ENCODE measurements at regions not wholly inside any gene's neighbourhood (a gene's known extent, or its start where the extent isn't known, plus 50 kb on each side); places are given as distances from the start of the nearest gene placed in this dataset.
"Not testable (repeated sequence)": the region's sequence is repeated elsewhere in the genome, so short reads cannot be mapped to it uniquely, and the experiment has no call there.

- not testable (repeated sequence) for DNase-seq (ENCODE audit: low spot score)
Observed at GRCh38 chr6:86872810-86873209, 64.5 kb upstream of the HTR1E start.

DNA sequence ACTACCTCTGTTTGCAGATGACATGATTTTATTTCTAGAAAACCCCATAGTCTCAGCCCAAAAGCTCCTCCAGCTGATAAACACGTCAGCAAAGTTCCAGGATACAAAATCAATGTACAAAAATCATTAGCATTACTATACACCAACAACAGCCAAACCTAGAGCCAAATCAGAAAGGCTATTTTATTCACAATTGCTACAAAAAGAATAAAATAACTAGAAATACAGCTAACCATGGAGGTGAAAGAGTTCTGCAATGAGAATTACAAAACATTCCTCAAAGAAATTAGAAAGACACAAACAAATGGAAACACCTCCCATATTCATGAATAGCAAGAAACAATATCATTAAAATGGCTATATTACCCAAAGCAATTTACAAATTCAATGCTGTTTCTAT is 65.6 kb upstream of the HTR1E start:
- DNase-seq (ENCODE audit: low spot score), result no peak

DNA sequence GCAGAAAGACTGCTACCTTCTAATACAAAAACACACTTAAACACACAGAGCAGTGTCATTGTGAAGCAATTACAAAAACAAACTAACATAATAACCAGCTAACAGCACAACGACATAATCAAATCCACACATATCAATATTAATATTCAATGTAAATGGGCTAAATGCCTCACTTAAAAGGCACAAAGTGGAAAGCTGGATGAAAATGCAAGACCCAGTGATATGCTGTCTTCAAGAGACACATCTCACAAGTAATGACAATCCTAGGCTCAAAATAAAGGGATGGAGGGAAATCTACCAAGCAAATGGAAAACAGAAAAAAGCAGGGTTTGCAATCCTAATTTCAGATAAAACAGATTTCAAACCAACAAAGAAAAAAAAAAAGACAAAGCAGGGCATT is 67.8 kb upstream of the HTR1E start:
- no peak for DNase-seq (ENCODE audit: low spot score)

GRCh38 chr6:86859513-86859912 is 77.8 kb upstream of the HTR1E start:
- no peak for DNase-seq (ENCODE audit: low spot score)

- DNase-seq (ENCODE audit: low spot score), result no peak
Observed at GRCh38 chr6:86858970-86859369, 78.4 kb upstream of the HTR1E start.

- no peak for DNase-seq (ENCODE audit: low spot score)
Observed at GRCh38 chr6:86857783-86858182, 79.5 kb upstream of the HTR1E start.

DNA sequence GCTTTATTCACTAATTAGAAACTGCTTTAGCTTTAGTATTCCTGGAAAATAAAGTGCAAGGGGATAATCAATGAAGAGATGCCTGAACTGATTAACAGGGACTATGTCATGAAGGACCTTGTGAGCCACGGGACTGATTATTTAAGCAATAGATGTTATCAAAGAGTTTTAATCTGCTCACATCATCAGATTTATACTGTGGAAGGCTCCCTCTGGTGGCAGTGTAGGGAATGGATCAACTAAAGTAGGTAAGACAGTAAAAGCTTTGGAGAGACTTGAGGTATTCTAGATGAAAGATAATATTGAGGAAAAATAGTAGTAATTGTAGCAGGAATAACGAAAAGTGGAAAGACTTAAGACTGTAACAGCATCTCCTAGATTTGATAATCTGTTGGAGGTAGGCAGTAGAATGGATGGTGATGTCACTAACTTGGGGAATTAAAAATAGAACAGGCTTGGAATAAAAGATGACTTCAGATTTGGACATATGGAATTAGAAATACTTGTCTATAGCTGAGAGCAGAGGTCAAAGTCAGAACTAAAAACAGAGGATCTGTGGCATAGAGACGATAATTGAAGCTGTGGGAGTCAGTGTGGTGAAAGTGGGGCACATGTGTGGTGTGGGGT is 80.3 kb upstream of the HTR1E start:
- DNase-seq (ENCODE audit: low spot score), result peak; percentile 7

DNA sequence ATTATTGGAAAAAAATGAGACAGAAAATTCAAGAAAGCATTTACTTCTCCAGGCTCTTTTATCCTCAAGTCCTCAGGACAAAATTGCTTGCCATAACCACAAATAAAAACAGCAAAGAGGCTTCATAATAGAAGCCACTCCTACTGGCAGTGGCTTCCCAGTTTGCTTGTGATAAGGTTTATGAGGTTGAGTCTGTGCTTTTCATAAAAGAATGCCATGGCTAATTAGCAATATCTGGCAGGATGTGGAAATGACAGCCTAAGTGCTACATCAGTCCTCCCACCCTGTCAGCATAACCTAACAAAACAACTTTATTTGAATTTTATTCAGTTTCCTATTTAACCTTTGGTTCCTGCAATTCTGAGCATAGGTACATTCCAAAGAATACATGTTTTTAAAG is 80.9 kb upstream of the HTR1E start:
- DNase-seq (ENCODE audit: low spot score), result no peak

DNA sequence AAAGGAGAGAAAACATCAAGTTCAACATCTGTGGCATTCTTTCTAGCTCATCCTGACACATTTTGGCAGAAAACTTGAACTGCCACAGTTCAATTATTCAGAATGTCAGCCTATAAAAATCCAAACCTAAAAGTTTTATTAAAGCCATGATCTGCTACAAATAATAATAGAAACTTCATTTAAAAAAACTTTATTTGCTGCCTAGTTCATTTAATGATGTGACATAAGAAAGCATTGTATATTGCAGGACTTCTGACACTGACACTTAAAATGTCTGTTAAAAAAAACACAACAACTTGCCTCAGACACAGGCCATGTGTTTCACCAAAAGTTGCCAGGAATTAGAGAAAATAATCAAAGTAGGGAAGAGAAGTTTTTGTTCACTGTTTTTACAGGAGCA is 88.3 kb upstream of the HTR1E start:
- no peak for DNase-seq (ENCODE audit: low spot score)

GRCh38 chr6:86832686-86833085 is 104.6 kb upstream of the HTR1E start:
- no peak for DNase-seq (ENCODE audit: low spot score)

DNA sequence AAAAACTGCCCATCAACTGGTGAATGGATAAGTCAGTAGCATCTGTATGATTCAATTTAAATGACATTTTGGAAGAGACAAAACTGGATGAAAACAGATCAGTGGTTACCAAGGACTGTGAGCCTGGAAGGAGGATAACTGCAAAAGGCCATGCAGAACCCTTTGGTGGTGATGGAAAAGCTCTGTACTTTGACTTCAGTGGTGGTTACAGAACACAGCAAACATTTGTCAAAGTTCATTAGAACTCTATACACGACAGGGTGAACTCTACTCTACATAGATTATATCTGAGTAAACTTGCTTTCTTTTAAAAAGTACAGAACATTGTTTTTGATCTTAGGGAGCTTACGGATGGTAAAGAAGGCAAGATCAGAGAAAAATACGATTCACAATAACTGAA is 111.9 kb upstream of the HTR1E start:
- no peak for DNase-seq (ENCODE audit: low spot score)

- no peak for DNase-seq (ENCODE audit: low spot score)
Observed at GRCh38 chr6:86822747-86823146, 114.6 kb upstream of the HTR1E start.

DNA sequence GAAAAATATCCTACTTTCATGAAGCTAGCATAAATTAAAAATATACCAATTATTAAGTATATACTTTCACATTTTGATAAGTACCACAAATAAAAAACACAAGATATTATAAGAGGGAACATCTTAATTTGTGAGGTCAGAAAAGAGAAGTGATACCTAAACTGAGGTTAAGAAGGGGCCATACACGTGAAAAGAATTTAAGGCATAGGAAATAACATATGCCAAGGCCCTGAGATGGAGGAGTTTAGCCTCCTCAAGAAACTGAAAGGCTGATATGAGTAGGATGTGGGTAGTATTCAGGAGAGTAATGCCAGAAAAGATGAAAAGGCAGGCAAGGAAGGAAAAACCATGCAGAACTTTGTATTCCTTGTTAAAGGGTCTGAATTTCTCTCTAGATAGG is 116.6 kb upstream of the HTR1E start:
- no peak for DNase-seq (ENCODE audit: low spot score)

DNA sequence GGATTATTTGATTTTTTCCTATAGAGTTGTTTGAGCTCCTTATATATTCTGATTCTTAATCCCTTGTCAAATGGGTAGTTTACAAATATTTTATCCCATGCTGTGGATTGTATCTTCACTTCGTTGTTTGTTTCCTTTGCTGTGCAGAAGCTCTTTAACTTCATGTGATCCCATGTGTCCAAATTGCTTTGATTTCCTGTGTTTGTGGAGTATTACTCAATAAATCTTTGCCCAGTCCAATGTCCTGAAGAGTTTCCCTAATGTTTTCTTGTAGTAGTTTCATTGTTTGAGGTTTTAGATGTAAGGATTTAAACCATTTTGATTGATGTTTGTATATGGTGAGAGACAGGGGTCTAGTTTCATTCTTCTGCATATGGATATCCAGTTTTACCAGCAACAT is 143.7 kb upstream of the HTR1E start:
- no peak for DNase-seq (ENCODE audit: low spot score)

DNA sequence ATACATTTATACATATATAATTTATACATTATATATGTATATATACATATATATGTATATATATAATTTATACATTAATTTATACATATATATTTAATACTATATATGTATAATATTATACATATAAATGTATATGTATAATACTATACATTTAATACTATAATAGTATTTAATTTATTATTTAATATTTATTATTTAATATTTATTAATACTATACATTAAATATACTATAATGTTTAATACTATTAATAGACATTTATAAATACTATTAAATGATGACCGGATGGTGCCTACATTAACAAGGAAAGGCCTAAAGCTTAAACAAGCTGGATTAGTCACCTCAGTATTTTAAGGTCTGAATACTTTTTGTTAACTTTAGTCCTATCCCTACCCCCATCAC is 145.9 kb upstream of the HTR1E start:
- no peak for DNase-seq (ENCODE audit: low spot score)

DNA sequence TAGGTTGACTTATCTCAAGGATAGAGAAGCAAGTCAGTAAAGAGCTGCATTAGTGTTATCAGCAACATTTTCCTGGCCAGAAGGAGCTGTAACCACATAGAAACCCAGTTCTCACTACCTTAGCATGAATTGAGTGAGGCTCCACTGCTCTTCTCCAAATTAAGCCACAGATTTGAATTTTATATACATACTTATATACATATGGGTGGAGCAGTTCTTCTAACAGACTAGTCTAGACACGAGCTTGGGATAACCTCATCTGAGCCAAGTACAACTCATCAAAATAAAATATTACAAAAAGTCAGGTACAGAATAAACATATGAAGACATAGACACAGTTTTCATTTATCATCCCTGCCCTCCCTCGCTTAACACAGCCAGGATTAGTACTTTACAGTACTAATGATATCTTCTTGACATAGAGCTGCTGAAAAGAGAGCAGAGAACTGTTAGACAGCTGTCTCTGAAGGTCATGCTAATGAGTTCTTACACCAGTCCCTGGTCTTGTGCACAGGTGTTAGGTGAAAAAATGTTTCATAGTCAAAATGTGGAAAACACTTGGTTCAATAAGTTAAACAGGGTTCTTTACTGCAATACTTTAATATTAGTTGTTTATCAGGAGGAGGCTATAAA is 147.4 kb upstream of the HTR1E start:
- no peak for DNase-seq (ENCODE audit: low spot score)

DNA sequence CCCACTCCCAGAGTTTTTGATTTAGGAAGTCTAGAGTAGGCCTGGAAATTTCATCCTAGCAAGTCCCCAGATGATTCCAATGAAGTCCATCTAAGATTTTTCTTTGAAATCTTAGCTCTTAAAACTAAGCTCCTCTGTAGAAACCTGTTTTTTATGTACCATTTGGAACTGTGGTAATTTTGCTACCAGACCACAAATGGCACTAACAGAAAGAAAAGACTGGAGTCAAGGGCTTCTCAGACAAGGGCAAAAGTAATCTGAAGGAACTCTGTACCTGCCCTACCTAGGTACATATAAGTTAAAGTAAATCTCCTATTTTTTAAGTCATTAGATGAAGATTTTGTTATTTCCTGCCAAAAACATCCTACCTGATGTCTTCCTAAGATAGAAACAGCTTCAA is 155.0 kb upstream of the HTR1E start:
- no peak for DNase-seq (ENCODE audit: low spot score)

- no peak for DNase-seq (ENCODE audit: low spot score)
Observed at GRCh38 chr6:86780923-86781322, 156.4 kb upstream of the HTR1E start.

DNA sequence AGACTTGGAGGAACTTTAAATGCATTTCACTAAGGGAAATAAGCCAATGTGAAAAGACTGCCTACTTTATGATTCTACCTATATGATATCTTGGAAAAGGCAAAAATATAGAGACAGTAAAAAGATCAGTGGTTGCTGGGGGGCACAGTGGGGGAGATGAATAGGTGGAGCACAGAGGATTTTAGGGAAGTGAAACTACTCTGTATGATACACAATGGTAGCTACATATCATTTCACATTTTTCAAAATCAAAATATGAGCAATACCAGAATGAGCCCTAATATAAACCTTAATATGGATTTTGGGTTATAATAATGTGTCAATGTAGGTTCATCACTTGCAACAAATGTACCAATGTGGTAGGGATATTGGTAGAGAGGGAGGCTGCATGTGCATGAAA is 161.4 kb upstream of the HTR1E start:
- DNase-seq (ENCODE audit: low spot score), result no peak

GRCh38 chr6:86765211-86765610 is 172.1 kb upstream of the HTR1E start:
- DNase-seq (ENCODE audit: low spot score), result no peak

GRCh38 chr6:86759953-86760352 is 177.4 kb upstream of the HTR1E start:
- DNase-seq (ENCODE audit: low spot score), result not testable (repeated sequence)

DNA sequence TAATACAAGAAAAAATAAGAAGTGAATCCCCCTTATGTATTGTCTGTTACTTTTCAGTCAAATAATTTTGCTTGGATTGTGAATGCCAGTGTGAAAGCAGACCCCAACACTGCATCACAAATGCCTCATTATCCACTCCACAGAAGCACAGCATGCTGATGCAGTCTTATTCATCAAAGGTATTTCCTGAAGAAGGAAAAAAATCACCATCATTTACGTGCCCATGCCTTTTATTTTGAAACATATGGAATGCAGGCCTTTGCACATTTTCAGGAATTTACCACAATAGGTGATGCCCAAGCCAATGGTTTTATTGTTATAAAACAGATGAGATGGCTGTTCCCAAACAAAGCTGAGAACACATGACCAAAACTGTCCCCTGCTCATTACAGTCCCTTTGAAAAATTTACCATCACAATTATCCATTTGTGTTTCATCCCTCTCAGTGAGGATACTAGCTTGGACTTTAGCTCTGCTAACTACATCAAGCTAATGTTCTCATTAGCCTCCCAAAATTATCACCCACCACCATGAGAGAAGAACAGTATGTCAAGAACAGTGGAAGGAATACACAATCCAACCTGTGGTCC is 180.6 kb upstream of the HTR1E start:
- DNase-seq (ENCODE audit: low spot score), result no peak

DNA sequence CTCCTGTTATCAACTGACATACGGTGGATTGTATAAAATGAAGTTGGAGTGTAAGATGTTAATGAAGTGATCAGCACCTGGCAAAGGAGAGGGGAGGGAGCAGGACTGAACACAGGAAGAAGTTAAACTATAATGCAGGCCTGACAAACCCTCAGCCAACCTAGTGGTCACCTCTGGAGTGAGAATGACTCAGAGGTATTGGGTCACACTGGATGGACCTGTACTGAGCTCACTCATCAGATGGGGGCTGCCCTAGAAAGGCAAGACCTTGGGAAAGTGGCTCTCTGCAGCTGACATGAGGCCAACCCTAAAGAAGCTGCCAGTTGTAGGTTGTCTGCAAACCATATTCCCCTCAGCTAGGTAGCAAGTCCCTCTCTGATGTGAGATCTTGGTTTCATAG is 193.3 kb upstream of the HTR1E start:
- no peak for DNase-seq (ENCODE audit: low spot score)

DNA sequence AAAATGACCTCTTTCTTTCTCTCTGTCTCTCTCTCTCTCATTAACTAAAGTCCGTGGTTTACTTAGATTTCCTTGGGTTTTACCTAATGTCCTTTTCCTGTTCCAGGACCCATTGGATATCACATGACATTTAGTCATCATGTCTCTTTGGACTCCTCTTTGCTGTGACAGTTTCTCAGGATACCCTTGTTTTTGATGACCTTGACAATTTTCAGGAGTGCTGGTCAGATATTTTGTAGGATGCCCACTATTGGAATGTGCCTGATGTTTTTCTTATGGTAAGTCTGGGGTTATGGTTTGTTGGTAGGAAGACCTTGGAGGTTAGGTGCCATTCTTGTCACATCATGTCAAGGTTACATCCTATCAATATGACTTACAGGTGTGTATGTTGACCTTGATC is 199.2 kb upstream of the HTR1E start:
- no peak for DNase-seq (ENCODE audit: low spot score)

All from AG08396 (cell line).